Gastrocnemius medialis (tissue), 4 donors: ENCODE measurements at regions not wholly inside any gene's neighbourhood (a gene's known extent, or its start where the extent isn't known, plus 50 kb on each side); places are given as distances from the start of the nearest gene placed in this dataset.

Source experiments
- POLR2A ChIP-seq, 2 donors: fragments of 450-650 bp; IDR thresholded peaks; one replicate each; pipeline ENCODE4 v1.6.1; 2017; ENCODE audit warnings: antibody characterized with exemption in 2 of 2, mild to moderate bottlenecking in 2 of 2, moderate library complexity in 2 of 2
- TF ChIP-seq, protein P1 (sequence below), 5 experiments: fragments of 450-650 bp in 3 of 5; fragments of 200-600 bp in 2 of 5; sonication (generic) in 2 of 5; IDR thresholded peaks in 4 of 5; conservative IDR thresholded peaks in 1 of 5; 1 replicate in 4 of 5; 2 replicates in 1 of 5; pipeline ENCODE4 v1.5.1; 2016 to 2019; ENCODE audit warnings: antibody characterized with exemption in 5 of 5, mild to moderate bottlenecking in 3 of 5, moderate library complexity in 3 of 5

DNA sequence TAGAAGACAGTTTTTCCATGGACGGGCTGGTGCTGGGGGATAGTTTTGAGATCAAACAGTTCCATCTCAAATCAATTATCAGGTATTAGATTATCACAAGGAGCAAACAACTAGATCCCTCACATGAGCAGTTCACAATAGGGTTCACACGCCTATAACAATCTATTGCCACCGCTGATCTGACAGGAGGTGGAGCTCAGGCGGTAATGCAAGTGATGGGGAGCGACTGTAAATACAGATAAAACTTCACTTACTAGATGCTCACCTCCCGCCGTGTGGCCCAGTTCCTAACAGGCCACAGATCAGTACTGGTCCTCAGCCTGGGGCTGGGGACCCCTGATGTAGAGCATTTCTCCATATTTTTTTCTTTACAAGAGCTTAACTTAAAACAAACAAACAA lies 203.6 kb downstream of the CDH7 start:
- TF ChIP-seq, protein P1, sequence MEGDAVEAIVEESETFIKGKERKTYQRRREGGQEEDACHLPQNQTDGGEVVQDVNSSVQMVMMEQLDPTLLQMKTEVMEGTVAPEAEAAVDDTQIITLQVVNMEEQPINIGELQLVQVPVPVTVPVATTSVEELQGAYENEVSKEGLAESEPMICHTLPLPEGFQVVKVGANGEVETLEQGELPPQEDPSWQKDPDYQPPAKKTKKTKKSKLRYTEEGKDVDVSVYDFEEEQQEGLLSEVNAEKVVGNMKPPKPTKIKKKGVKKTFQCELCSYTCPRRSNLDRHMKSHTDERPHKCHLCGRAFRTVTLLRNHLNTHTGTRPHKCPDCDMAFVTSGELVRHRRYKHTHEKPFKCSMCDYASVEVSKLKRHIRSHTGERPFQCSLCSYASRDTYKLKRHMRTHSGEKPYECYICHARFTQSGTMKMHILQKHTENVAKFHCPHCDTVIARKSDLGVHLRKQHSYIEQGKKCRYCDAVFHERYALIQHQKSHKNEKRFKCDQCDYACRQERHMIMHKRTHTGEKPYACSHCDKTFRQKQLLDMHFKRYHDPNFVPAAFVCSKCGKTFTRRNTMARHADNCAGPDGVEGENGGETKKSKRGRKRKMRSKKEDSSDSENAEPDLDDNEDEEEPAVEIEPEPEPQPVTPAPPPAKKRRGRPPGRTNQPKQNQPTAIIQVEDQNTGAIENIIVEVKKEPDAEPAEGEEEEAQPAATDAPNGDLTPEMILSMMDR (IDR thresholded peaks at IDR 0.05 in 4 of 5, conservative IDR thresholded peaks at IDR 0.05 in 1 of 5), result no peak
- no peak for TF ChIP-seq POLR2A (IDR thresholded peaks at IDR 0.05)
